ENCODE measurements at regions not wholly inside any gene's neighbourhood (a gene's known extent, or its start where the extent isn't known, plus 50 kb on each side); places are given as distances from the start of the nearest gene placed in this dataset.

DNA sequence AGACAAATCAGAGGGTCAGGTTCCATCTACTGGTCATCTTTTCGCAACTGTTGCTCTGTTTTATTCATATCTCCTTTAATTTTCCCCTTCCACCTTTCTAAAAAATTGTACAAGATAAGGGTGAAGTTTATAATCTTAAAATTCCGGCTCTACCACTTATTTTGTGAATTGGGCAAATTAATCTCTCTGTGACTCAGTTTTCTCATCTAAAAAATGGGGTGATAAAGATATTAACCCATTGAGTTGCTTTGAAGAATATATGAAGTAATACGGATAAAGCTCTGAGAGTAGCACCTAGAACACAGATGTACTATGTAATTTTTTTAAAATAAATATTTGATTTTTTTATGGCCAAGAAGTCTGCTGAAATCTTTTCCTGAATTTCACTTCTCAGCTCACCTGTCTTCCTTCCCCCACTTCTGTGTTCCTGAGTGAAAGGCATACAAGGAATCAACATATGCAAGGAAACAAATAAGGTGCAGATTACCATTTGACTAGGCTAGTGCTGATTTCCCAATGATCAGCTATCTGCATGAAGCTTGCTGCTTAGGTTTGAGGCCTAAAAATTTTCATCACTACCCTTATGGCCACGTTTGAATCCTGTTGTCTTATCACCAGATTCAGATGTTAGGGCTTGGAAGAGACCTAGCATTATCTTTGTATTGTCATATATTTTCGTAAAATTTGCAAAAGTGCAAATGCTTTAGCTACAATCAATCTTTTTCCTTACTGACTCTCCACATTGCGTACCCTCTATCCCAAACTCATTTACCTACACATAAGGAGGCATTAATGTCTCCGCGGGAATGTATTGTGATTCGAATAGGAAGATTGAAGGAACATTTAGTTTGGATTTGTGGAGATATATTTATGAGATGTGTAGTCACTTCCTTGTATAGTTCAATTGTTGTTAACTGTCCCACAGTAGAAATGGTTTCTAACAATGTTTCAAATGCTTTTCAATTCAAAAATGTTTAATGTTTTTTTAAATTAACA is 718.3 kb upstream of the PTBP2 start:
- TF ChIP-seq, protein P1, sequence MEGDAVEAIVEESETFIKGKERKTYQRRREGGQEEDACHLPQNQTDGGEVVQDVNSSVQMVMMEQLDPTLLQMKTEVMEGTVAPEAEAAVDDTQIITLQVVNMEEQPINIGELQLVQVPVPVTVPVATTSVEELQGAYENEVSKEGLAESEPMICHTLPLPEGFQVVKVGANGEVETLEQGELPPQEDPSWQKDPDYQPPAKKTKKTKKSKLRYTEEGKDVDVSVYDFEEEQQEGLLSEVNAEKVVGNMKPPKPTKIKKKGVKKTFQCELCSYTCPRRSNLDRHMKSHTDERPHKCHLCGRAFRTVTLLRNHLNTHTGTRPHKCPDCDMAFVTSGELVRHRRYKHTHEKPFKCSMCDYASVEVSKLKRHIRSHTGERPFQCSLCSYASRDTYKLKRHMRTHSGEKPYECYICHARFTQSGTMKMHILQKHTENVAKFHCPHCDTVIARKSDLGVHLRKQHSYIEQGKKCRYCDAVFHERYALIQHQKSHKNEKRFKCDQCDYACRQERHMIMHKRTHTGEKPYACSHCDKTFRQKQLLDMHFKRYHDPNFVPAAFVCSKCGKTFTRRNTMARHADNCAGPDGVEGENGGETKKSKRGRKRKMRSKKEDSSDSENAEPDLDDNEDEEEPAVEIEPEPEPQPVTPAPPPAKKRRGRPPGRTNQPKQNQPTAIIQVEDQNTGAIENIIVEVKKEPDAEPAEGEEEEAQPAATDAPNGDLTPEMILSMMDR (IDR thresholded peaks at IDR 0.05; ENCODE audit: insufficient read depth, low read length) = no peak
- TF ChIP-seq, protein P2, sequence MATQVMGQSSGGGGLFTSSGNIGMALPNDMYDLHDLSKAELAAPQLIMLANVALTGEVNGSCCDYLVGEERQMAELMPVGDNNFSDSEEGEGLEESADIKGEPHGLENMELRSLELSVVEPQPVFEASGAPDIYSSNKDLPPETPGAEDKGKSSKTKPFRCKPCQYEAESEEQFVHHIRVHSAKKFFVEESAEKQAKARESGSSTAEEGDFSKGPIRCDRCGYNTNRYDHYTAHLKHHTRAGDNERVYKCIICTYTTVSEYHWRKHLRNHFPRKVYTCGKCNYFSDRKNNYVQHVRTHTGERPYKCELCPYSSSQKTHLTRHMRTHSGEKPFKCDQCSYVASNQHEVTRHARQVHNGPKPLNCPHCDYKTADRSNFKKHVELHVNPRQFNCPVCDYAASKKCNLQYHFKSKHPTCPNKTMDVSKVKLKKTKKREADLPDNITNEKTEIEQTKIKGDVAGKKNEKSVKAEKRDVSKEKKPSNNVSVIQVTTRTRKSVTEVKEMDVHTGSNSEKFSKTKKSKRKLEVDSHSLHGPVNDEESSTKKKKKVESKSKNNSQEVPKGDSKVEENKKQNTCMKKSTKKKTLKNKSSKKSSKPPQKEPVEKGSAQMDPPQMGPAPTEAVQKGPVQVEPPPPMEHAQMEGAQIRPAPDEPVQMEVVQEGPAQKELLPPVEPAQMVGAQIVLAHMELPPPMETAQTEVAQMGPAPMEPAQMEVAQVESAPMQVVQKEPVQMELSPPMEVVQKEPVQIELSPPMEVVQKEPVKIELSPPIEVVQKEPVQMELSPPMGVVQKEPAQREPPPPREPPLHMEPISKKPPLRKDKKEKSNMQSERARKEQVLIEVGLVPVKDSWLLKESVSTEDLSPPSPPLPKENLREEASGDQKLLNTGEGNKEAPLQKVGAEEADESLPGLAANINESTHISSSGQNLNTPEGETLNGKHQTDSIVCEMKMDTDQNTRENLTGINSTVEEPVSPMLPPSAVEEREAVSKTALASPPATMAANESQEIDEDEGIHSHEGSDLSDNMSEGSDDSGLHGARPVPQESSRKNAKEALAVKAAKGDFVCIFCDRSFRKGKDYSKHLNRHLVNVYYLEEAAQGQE (IDR thresholded peaks at IDR 0.05; ENCODE audit: insufficient replicate concordance, low read depth) = no peak
- no peak for TF ChIP-seq GABPA (IDR thresholded peaks at IDR 0.05; ENCODE audit: low read depth)
- TF ChIP-seq SPI1 (IDR thresholded peaks at IDR 0.05; ENCODE audit: borderline replicate concordance, low read depth) = no peak
- no peak for TF ChIP-seq POLR2AphosphoS5 (IDR thresholded peaks at IDR 0.05; ENCODE audit: low read depth)
